EH (cell line): ENCODE measurements at regions not wholly inside any gene's neighbourhood (a gene's known extent, or its start where the extent isn't known, plus 50 kb on each side); places are given as distances from the start of the nearest gene placed in this dataset.
"Not testable (repeated sequence)": the region's sequence is repeated elsewhere in the genome, so short reads cannot be mapped to it uniquely, and the experiment has no call there.

Source experiments
- DNase-seq: peaks from one replicate; pipeline ENCODE4 v3.0.0-alpha.2; 2015; ENCODE audit warnings: low read depth

DNA sequence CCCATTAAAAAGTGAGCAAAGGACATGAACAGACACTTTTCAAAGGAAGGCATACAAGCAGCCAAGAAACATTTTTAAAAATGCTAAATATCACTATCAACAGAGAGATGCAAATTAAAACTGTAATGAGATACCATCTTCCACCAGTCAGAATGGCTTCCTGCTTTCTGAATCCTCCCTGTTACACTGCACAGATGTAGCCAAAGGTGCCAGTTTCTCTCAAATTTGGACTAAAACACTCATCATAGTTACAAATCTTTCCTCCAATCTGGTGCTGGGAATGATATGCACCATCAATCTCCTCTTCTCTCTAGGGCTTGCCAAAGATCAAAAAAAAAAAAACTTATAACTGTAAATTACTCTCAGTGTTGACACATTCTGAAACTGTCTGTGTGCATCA is 311.8 kb upstream of the CLEC14A start:
- no peak for DNase-seq

DNA sequence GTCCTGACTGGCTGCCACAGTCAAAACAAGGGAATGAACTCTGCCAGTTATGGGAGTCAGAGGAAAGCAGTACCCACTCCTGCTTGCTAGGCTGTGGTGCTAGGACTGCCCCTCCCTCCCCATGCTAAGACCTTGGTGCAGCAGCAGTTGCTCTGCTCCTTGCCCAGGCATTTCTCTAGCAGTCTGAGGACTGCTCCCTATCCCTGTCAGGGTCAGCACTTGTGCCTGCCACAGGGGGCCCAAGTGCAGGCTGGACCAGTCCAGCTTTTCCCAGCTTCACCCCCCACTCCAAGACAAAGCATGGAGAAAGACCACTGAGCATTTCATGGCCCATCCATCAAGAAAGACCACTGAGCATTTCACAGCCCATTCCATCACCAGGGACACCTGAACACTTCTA is 305.8 kb upstream of the CLEC14A start:
- no peak for DNase-seq

DNA sequence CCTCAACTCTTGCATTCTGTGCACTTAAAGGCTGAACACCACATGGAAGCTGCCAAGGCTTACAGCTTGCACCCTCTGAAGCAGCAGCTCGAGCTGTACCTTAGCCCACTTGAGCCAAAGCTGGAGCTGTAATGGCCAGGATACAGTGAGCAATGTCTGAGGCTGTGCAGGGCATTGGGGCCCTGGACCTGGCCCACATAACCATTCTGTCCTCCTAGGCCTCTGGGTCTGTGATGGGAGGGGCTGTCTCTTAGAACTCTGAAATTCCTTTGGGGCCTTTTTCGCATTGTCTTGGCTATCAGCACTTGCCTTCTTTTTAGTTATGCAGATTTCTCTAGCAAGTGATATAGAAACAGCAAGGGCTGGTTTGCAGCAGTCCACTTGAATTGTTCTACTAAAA is 303.8 kb upstream of the CLEC14A start:
- DNase-seq = no peak

DNA sequence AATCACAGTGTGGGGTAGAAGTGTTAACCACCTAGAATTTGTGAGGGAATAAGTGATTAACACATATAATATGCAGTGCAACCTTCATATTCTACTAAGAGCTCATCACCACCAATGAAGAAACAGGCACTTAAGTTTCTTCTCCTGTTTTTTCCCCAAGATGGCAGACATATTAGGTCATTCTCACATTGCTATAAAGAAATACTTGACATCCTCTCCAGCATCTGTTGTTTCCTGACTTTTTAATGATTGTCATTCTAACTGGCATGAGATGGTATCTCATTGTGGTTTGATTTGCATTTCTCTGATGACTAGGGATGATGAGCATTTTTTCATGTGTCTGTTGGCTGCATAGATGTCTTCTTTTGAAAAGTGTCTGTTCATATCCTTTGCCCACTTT is 301.5 kb upstream of the CLEC14A start:
- peak; percentile 72 for DNase-seq

DNA sequence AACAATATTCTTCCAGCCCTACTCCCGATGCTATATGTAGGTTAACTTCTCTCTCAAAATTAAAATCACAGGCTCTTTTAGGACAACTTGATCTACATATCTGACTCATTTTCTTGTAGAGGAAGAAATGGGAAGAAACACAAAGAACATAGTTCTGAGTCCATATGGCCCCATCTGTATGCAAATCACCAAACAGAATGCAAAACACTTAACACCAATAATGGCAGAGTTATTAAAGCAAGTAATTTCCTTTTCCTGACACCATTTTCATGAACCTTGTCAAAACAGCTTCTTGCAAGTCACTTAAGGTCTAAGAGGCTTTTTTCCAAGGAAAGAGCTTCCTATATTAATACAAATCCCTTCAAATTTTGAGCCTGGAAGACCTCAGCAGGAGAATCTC is 300.4 kb upstream of the CLEC14A start:
- DNase-seq = no peak

DNA sequence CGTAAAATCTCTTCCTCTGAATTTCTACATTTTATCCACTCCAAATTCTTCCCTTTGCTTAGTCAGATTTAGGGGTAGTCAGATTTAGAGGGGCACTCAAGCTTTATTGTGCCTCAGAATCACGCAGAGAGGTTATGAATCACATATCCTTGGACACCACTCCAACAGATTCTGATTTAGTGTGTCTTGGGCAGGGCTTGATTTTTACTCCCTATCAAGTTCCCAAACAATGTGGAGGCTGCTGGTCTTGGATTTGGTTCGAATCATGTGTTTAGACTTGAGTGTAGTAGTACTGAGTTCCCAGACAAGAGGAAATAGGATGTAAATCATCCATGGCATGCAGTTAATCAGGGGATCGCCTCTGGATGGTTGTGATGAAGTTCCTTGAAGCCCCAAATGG is 298.1 kb upstream of the CLEC14A start:
- DNase-seq = no peak

DNA sequence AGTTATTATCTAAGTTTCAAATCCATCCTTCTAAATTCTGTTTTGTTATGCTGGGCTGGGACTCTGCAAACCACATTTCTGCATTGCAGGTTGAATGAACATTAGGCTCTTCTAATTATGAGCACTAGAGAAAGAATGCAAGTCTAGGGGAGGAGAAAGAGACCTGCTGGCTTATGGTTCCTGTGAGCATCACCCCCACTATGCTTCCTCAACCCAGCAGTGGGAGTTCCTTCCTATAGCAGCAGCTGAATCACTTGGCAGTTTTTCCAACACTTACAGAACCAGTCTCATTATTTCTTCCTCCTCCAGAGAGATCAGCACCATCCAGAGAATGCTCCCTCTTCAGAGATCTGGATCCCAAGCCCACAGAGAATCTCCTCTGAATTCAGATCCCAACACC is 297.7 kb upstream of the CLEC14A start:
- DNase-seq = peak; percentile 95

DNA sequence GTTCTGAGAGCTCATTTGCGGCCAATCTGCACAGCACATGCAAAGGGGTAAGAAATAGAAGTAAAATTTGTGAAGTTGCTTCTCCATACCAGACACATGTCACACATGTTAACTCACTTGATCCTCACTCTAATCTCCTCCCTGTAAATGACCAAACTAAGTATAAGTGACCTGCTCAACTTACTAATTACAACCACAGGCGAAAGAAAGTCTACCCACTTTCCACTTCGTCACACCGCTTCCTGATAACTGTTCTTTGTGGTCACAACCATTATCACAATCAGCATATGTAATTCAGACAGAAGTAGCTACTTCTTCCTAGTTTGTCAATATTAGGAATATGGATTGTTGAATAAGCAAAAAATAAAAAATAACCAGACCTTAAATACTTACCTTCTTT is 293.7 kb upstream of the CLEC14A start:
- no peak for DNase-seq

DNA sequence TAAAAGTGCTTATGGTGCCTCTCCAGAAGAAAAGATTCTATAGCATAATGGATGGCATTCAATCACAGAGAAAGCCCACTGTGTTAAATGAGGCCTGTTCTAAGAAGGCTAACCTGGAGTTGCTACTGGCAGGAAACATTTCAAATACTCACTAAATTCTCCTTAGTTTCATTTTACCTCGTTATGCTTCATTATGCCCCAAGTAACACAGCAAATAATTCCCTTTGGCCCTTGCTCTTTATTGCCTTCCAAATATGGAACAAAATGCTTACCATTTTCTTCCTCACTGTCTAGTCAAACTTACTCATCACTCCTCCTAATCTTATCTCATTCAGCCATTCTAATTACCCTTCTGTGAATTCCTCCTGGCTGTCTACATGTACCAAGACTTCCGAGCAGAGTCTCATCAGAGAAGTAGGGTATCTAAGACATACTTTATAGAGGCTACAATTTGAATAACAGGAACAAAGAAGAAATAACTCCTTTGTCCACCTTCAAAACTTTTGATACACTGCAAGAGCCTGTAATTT is 292.1 kb upstream of the CLEC14A start:
- peak; percentile 66 for DNase-seq

DNA sequence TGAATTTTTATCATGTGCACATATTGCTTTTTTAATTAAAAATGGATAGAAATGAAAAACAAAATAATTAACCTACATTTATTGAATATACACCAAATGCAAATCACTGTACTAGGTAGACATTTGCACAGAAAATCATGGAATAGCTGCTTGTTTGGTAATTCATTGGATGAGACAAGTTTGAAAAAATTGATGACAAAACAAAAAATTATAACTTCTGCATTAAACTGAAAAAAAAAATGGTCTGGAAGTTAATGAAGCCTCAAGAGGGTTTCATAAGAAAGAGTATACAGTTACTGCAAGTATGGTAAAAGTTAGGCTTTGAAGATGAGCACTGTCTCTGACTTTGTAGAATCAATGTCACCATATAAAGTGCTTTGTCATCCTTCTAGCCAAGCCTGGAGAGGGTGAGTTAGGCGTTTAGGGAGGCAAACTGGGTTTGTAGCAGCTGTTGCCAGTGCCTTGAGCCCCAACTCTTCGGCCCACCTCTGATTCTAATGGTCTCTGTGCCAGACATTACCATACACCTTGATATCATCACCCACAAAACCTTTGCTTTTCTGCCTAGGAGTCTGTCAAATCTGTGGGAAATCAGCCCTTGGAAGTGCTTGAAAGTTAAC is 291.1 kb upstream of the CLEC14A start:
- no peak for DNase-seq

DNA sequence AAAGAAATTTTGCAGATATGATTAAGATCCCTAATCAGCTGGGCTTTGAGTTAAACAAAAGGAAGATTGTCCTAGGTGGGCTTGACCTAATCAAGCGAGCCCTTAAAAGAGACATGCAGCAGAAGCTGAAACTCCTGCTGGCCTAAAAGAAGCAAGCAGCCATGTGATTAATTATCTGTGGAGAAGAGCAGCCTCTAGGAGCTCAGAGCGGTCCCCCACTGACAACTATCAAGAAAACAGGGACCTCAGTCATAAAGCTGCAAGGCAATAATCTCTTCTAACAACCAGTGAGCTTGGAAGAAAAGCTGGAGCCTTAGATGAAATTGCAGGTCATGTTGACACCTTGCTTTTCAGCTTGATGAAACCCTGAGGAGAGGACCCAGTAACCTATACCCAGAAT is 288.9 kb upstream of the CLEC14A start:
- DNase-seq = no peak

DNA sequence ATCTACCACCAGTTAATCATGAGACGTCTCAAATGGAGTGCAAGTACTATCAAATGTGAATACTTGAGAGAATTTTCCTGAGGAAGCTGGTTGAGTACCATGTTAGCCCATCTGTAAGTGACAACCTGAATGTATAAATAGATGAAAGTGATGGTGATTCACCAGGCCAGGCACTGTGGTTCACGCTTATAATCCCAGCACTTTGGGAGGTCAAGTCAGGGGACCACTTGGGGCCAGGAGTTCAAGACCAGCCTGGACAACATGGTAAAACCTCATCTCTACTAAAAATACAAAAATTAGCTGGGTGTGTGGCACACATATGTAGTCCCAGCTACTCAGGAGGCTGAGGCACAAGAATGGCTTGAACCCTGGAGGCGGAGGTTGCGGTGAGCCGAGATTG is 288.0 kb upstream of the CLEC14A start:
- DNase-seq = not testable (repeated sequence)

DNA sequence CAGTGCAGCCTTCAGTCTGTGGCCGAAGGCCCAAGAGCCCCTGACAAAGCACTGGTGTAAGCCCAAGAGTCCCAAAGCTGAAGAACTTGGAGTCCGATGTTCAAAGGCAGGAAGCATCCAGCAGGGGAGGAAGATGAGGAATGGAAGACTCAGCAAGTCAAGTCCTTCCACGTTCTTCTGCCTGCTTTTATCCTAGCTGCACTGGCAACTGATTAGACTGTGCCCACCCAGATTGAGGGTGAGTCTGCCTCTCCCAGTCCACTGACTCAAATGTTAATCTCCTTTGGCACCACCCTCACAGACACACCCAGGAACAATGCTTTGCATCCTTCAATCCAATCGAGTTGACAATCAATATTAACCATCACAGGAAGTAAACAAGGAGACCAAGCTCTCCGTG is 282.2 kb upstream of the CLEC14A start:
- not testable (repeated sequence) for DNase-seq

DNA sequence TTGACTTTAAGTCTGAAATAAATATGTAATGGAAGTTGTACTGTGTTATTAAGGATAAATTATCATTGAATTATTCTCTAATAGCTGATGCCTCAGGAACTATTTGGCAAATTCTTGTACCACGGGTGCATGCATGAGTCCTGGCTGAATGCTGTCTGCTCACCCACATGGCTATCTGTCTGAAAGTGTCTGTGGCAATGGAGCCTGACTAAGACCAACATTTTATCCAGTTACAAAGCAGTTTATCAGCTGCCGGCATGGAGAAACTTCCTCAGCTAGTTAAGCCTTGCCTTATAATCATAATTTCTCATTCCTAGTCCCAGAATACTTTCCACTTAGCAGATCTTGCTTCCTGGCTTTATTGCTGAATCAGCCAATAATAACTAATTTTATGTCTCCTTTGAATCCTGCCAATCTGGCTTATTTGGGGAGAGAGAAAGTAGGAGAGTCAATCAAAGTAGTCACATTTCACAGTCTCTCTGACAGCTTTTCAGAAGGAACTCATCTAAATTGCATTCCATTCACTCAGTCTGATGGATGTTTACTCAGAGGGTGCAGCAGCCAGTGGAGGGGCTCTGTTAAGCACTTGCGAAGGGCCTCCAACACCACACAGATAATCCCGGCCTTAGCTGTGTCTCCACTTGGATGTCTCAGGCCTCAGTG is 280.6 kb upstream of the CLEC14A start:
- no peak for DNase-seq

DNA sequence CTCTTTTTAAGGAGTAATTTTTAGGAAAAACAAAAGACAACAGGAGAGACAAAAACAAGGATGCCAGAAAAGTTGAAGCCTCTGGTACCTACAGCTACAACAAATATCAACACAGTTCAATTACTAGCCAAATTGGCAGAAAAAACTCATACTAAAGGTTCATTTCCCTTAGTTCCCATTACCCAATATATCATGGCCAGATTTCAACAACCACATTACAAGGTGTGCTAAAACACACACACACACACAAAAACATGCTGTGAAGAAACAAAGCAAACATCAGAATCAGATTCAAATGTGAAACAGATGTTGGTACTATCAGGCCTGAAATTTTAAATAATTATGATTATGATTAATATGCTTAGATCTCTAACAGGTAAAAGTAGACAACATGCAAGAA is 272.7 kb upstream of the CLEC14A start:
- DNase-seq = no peak

DNA sequence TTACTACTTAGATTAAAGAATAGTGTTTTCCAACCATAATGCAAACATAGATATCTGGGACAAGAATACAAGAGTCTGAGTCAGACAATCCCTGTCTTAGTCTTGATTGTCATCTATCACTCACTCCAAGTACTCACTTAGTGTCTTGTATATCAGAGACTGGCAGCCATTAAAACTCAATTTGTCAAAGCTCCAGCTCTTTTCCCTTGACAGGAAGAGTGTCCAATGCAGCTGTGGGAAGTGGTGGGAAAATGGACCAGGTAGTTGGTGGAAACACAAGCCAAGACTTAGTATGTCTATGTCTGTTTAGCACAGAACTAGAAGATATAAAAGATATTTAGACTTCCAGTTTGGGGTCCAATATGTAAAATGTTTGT is 271.6 kb upstream of the CLEC14A start:
- no peak for DNase-seq

DNA sequence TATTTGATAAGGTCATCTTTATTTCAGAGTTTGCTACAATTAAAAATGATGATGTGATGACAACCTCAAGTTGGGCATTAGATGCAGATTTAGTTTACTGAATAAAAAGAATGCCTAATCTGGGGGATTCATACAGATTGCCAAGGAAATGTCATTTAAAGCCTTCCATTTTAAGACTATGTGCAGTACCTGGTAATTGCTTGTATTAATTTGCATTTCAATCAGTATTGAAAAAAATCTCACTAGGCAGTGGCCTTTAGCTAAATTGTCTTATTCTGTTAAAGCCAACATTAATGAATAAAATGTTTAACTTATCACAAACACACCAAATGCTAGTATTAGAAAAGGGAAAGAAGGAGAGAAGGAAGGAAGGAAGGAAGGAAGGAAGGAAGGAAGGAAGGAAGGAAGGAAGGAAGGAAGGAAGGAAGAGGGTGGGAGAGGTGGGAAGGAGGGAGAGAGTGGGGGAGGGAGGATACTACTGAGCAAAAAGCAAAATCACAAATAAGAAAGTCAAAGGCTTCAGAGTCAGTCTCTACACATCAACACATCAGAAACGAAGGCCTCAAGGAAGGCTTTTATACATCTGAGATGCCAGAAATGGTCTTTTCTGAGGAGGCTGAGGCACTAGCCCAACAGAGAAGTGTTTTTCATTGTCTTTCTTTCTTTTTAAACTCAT is 271.1 kb upstream of the CLEC14A start:
- no peak for DNase-seq

DNA sequence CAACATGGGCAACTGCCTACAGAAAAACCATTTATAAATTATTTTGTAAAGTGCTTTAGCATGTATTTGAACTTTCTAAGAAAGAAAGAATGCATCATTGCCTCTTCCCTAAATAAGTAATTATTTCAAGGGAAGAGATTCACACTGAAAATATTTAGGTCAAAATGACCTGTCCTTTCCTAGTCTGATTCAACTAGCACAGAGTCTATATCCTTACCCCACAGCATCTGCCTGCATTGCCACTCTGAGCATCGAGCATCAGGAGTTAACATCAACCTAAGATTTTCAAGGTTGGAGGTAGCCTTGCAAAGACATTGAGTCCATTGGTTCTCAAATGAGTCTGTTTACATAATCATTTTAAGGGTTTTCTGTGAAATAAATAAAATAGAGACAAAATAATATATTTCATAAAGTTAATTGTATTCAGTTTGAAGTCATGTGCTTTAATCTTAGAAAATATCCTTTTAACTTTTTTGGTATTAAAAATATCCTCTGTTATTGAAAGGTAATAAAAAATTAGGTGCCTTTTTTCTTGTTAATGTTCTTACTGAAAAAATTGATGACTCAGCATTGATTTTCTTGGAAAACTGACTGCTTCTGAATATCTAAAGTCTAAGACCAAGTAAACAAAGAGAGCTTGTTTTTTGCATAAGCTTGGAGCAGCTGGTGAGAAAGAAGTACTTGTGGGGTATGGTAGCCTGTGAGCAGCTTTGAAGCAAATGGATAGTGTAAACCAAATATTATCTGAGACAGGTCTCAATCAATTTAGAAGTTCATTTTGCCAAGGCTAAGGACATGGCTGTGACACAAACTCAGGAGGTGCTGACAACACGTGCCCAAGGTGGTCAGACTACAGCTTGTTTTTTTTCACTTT is 269.0 kb upstream of the CLEC14A start:
- no peak for DNase-seq

DNA sequence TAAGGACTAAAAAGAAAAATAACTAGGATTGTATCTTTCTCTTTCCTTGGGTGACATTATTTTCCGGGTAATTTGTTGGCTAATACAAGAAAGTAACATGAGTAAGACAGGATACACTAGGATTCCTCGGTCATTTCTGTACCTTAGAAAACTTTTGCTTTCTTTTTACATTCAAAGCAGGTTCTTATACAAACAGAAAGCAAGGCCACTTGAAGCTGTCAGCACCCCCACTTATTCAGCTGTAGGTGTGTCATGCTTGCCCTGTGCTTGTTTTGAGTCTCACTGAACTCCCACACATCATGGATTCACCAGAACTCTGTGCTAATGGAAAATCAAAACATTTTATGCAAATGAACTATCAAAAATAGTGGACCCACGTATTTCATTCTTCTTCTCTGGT is 266.8 kb upstream of the CLEC14A start:
- DNase-seq = no peak

DNA sequence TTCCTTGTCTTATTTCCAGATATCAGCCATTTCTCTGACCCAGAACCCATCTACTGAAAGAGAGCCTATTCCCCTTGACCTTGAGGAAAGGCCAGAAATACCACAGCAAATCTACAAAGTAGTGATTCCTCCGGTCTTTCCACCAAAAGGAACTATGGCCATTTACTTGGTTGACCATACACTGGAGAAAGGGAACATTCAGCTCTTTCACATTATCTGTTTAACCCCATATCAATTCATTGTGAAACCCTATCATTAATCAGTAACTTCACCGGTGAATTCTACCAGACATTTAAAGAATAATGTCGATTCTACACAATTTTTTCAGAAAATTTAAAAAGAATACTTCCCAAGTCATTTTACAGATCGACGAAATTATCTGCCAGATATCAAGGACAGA is 265.7 kb upstream of the CLEC14A start:
- no peak for DNase-seq

DNA sequence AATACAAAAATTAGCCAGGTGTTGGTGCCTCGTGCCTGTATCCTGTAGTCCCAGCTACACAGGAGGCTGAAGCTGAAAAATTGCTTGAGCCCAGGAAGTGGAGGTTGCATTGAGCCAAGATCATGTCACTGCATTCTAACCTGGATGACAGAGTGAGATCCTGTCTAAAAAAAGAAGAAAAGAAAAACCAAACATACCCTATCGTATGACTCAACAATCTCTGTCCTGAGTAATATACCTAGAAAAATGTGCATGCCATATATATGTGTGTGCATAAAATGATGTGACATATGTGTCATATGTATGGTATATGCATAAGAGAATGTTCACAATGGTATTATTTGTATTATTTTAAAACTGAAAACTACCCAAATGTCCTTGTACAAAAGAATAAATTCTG is 261.5 kb upstream of the CLEC14A start:
- no peak for DNase-seq

DNA sequence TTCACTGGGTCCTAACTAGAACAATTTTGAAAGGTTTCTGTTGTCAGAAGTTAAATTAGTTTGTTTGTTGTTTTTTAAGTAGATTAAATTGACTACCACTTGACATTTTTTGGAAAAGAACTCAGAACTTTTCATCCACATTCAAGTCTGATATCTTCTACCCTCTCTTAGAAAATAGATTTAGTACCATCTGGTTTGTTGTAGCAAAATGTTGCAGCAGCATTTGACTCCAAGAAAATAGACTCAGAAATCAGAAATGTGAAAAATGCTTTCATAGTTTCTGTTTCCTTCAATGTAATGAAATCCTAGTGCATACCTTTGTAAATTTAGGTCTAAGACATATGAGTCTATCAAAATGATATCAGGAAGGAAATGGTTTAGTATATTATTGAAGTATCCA is 256.3 kb upstream of the CLEC14A start:
- peak; percentile 17 for DNase-seq

DNA sequence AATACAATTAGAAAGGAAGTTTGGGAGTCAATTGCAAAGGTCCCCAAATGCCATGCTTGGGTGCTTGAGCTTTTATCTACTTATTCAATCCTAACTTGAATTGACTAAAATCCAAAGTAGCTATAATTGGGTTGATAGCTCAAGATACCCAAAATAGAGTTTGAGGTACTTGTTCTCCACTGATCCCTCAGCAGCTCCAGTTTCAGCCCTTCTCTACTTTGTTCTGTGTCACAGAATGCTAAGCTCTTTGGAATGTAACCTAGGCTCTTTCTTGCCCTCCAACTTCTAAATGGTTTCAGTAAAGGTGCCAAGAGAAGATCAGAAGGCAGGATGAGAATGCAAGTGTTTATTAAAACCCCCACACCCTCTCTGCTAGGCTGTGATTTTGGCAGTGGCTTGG is 251.4 kb upstream of the CLEC14A start:
- DNase-seq = peak; percentile 9
